Lower leg skin (tissue), 4 donors: ENCODE measurements at regions not wholly inside any gene's neighbourhood (a gene's known extent, or its start where the extent isn't known, plus 50 kb on each side); places are given as distances from the start of the nearest gene placed in this dataset.

ENCODE experiments used
- DNase-seq, 2 donors: peaks; one replicate each; pipeline ENCODE4 v3.0.0-alpha.2; 2019; ENCODE audit warnings: low spot score in 2 of 2
- H3K4me3 ChIP-seq: fragments of 200-600 bp; sonication (generic); 2 replicates; pipeline ENCODE4 v1.5.1; 2017; ENCODE audit warnings: mild to moderate bottlenecking, low read depth; ENCODE audit not compliant: poor library complexity, severe bottlenecking
- CTCF ChIP-seq, 3 donors: fragments of 450-650 bp; IDR thresholded peaks; one replicate each; pipeline ENCODE4 v1.5.1; 2016; ENCODE audit warnings: antibody characterized with exemption in 3 of 3, mild to moderate bottlenecking in 3 of 3, moderate library complexity in 2 of 3
- POLR2A ChIP-seq, 2 donors: fragments of 450-650 bp; IDR thresholded peaks; one replicate each; pipeline ENCODE4 v1.6.1; 2016 to 2017; ENCODE audit warnings: antibody characterized with exemption in 2 of 2, mild to moderate bottlenecking in 1 of 2, moderate library complexity in 1 of 2
- WGBS, 2 donors: methylation state at CpG; one replicate each; pipeline ENCODE4 v1.1.5; 2018; 5-methylcytosine and 5-hydroxymethylcytosine counted together
- intact Hi-C: fragments of 100-400 bp; cut with DNase I; formaldehyde crosslinking; loops from one replicate; pipeline ENCODE4 v1.15.0; 2023; ENCODE audit warnings: low total_unique reads

DNA sequence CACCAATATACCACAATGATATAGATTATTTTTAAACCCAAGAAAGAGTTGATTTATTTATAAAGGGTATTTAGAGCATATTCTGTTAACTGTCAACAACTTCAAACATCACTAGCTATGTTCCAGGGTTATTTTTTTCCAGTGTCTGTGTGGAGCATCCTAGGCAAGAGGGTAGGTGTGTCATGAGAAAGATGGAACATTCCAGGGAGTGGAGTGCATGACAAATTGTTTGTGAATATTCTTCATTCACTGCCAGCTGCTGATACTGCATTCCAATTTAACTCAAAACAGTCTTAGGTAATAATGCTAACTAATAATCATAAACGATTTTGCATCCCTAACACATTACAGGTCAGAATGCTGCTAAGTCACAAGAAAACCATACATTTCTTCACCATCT lies 148.7 kb upstream of the RASGEF1B start:
- TF ChIP-seq POLR2A (IDR thresholded peaks at IDR 0.05), result no peak
- intact Hi-C loops, result no loop called here
- 31 to 34% methylated on average over 1 of the region's 1 CpG for WGBS, 2 donors
- no peak overlapping the region for H3K4me3 ChIP-seq
- DNase-seq, result no peak

- DNase-seq, result no peak
- no peak overlapping the region for H3K4me3 ChIP-seq
- TF ChIP-seq POLR2A (IDR thresholded peaks at IDR 0.05) (no peak), CTCF (IDR thresholded peaks at IDR 0.05) (no peak)
- 83 to 100% methylated on average over 1 of the region's 1 CpG for WGBS, 2 donors
- intact Hi-C loops, result no loop called here
Measured at GRCh38 chr4:81617545-81617944, 145.8 kb upstream of the RASGEF1B start.

GRCh38 chr4:81611221-81611620 lies 139.5 kb upstream of the RASGEF1B start:
- TF ChIP-seq POLR2A (IDR thresholded peaks at IDR 0.05), result no peak
- no peak for TF ChIP-seq CTCF (IDR thresholded peaks at IDR 0.05)
- intact Hi-C loops, result no loop called here

DNA sequence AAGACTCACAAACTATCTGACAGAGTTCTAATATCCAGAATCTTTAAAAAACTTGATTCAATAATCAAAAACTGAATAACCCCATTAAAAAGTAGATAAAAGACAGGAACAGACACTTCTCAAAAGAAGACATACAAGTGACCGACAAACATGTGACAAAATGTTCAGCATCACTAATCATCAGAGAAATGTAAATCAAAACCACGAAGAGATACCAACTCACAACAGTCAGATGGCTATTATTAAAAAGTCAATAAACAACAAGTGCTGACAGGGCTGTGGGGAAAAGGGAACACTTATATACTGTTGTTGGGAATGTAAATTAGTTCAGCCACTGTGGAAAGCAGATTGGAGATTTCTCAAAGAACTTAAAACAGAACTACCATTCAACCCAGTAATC lies 138.1 kb upstream of the RASGEF1B start:
- WGBS, 2 donors, result 80 to 82% methylated on average over 2 of the region's 2 CpGs
- no peak overlapping the region for H3K4me3 ChIP-seq
- intact Hi-C loops, result no loop called here
- no peak for DNase-seq
- TF ChIP-seq CTCF (IDR thresholded peaks at IDR 0.05), result no peak
- TF ChIP-seq POLR2A (IDR thresholded peaks at IDR 0.05), result no peak

More at GRCh38 chr4:81611221-81611620, 139.5 kb upstream of the RASGEF1B start:
- H3K4me3 ChIP-seq, result no peak overlapping the region
- DNase-seq, result no peak
- 82% methylated on average over 3 of the region's 3 CpGs for WGBS, 2 donors

DNA sequence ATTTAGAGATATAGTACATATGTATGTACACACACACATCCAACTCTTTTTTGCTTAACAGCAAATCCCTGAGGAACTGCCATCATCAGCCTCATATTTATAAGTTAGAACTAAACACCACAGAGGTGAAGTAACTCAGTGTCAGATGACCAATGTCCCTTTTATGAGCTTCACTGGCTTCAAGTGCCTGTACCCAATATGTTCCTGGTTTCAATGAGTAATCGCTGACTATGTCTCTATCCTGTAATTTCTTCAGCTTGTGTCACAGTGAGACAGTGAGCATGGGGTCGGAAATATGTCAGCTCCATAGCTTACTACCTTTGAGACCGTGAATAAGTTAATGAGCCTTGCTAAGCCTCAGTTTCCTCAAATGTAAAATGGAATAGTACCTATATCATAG lies 136.2 kb upstream of the RASGEF1B start:
- H3K4me3 ChIP-seq, result no peak overlapping the region
- no peak for TF ChIP-seq CTCF (IDR thresholded peaks at IDR 0.05)
- TF ChIP-seq POLR2A (IDR thresholded peaks at IDR 0.05), result no peak
- 93% methylated on average over 3 of the region's 3 CpGs for WGBS, 2 donors
- intact Hi-C loops, result no loop called here
- DNase-seq, result no peak

GRCh38 chr4:81606801-81607501 lies 135.2 kb upstream of the RASGEF1B start:
- no peak overlapping the region for H3K4me3 ChIP-seq
- intact Hi-C loops, result no loop called here
- peak in 1 of 2 donors; percentile 19 for DNase-seq
- 39 to 53% methylated on average over 4 of the region's 4 CpGs for WGBS, 2 donors
- TF ChIP-seq POLR2A (IDR thresholded peaks at IDR 0.05) (no peak), CTCF (IDR thresholded peaks at IDR 0.05) (no peak)
